Colonic mucosa (tissue), 4 donors: ENCODE measurements at regions not wholly inside any gene's neighbourhood (a gene's known extent, or its start where the extent isn't known, plus 50 kb on each side); places are given as distances from the start of the nearest gene placed in this dataset.
"Not testable (repeated sequence)": the region's sequence is repeated elsewhere in the genome, so short reads cannot be mapped to it uniquely, and the experiment has no call there.

Source experiments
- DNase-seq: peaks from one replicate; pipeline ENCODE4 v3.0.0-alpha.2; 2020
- H3K27ac ChIP-seq: fragments of 200-600 bp; one replicate; pipeline ENCODE4 v1.8.0; 2021
- H3K27me3 ChIP-seq: fragments of 200-600 bp; one replicate; pipeline ENCODE4 v1.8.0; 2021
- H3K36me3 ChIP-seq: fragments of 200-600 bp; one replicate; pipeline ENCODE4 v1.8.0; 2021
- H3K4me1 ChIP-seq: fragments of 200-600 bp; one replicate; pipeline ENCODE4 v1.8.0; 2021; ENCODE audit warnings: mild to moderate bottlenecking
- H3K4me3 ChIP-seq: fragments of 200-600 bp; one replicate; pipeline ENCODE4 v1.8.0; 2021
- H3K9ac ChIP-seq, 2 donors: one replicate each; pipeline ENCODE4 v1.7.0; 2013; ENCODE audit warnings: control low read depth in 2 of 2, low read depth in 2 of 2, low read length in 2 of 2
- H3K9me3 ChIP-seq: fragments of 200-600 bp; one replicate; pipeline ENCODE4 v1.8.0; 2021
- CTCF ChIP-seq: fragments of 200-600 bp; IDR thresholded peaks from one replicate; pipeline ENCODE4 v1.8.0; 2022; ENCODE audit warnings: antibody characterized with exemption, mild to moderate bottlenecking
- intact Hi-C: fragments of 100-400 bp; cut with DNase I; formaldehyde crosslinking; loops from one replicate; pipeline ENCODE4 v1.14.1; 2022
- donor health status: healthy.
- donor health status: DM: no; HTN: no; CAD: no.
- donor health status: DM: no; HTN: no; CAD: no.

GRCh38 chr6:13868236-13868635 lies 53.9 kb upstream of the MCUR1 start:
- no peak overlapping the region for H3K4me3 ChIP-seq
- H3K4me1 ChIP-seq: peaks cover 1% of the 10 kb centered on the region
- H3K9me3 ChIP-seq: no peaks in the 10 kb centered on the region
- H3K27me3 ChIP-seq: no peaks in the 10 kb centered on the region
- no peak for TF ChIP-seq CTCF
- no peak for DNase-seq
- intact Hi-C loops: no loop called here
- no peak overlapping the region for H3K27ac ChIP-seq
- no peak overlapping the region for H3K9ac ChIP-seq
- H3K36me3 ChIP-seq: no peaks in the 10 kb centered on the region

- no peak for DNase-seq
- no peak overlapping the region for H3K27ac ChIP-seq
Measured at GRCh38 chr6:13866301-13866700, 51.9 kb upstream of the MCUR1 start.

GRCh38 chr6:13865141-13865540 lies 50.8 kb upstream of the MCUR1 start:
- Histone ChIP-seq H3K4me3 (no peak overlapping the region), H3K9ac (no peak overlapping the region), H3K4me1 (no peaks in the 10 kb centered on the region), H3K9me3 (no peaks in the 10 kb centered on the region), H3K36me3 (no peaks in the 10 kb centered on the region), H3K27ac (no peak overlapping the region), H3K27me3 (peaks cover 2% of the 10 kb centered on the region)
- no peak for DNase-seq
- intact Hi-C loops: no loop called here
- no peak for TF ChIP-seq CTCF

More at GRCh38 chr6:13866301-13866700, 51.9 kb upstream of the MCUR1 start:
- H3K27me3 ChIP-seq: no peaks in the 10 kb centered on the region
- no peak overlapping the region for H3K4me3 ChIP-seq
- no peaks in the 10 kb centered on the region for H3K9me3 ChIP-seq
- TF ChIP-seq CTCF: no peak
- intact Hi-C loops: no loop called here
- H3K9ac ChIP-seq: no peak overlapping the region
- H3K36me3 ChIP-seq: no peaks in the 10 kb centered on the region
- no peaks in the 10 kb centered on the region for H3K4me1 ChIP-seq

GRCh38 chr6:13864669-13865068 lies 50.3 kb upstream of the MCUR1 start:
- intact Hi-C loops, H3K9ac ChIP-seq, H3K4me1 ChIP-seq, H3K27me3 ChIP-seq, H3K27ac ChIP-seq, H3K36me3 ChIP-seq, H3K4me3 ChIP-seq, H3K9me3 ChIP-seq, DNase-seq: not testable (repeated sequence)
